Osteoblast (primary cell): ENCODE measurements at regions not wholly inside any gene's neighbourhood (a gene's known extent, or its start where the extent isn't known, plus 50 kb on each side); places are given as distances from the start of the nearest gene placed in this dataset.

Source experiments
- DNase-seq: peaks from one replicate; pipeline ENCODE4 v3.0.0; 2011; ENCODE audit warnings: low spot score, mixed read lengths; ENCODE audit not compliant: insufficient read length; ENCODE audit errors: missing footprints
- H2AFZ ChIP-seq: 2 replicates; pipeline ENCODE4 v1.6.0; 2011; ENCODE audit warnings: mild to moderate bottlenecking, low read length
- H3K27ac ChIP-seq: 2 replicates; pipeline ENCODE4 v1.5.1; 2011; ENCODE audit warnings: mild to moderate bottlenecking, low read depth, low read length, moderate library complexity
- H3K27me3 ChIP-seq: 2 replicates; pipeline ENCODE4 v1.6.0; 2012; ENCODE audit warnings: mild to moderate bottlenecking, control low read depth, inconsistent platforms, low read length, moderate library complexity; ENCODE audit not compliant: insufficient read depth
- H3K36me3 ChIP-seq: 2 replicates; pipeline ENCODE4 v1.5.1; 2011; ENCODE audit warnings: mild to moderate bottlenecking, low read length, control low read depth, moderate library complexity; ENCODE audit not compliant: insufficient read depth
- H3K4me1 ChIP-seq: 2 replicates; pipeline ENCODE4 v1.5.1; 2011; ENCODE audit warnings: mild to moderate bottlenecking, low read length, control low read depth, moderate library complexity; ENCODE audit not compliant: insufficient read depth
- H3K4me2 ChIP-seq: 2 replicates; pipeline ENCODE4 v1.6.0; 2011; ENCODE audit warnings: mild to moderate bottlenecking, low read length; ENCODE audit not compliant: insufficient read depth
- H3K4me3 ChIP-seq: fragments of 200-600 bp; sonication (generic); 3 replicates; pipeline ENCODE4 v1.5.1; 2012; ENCODE audit warnings: mild to moderate bottlenecking, low read length, inconsistent platforms; ENCODE audit not compliant: insufficient read depth
- H3K79me2 ChIP-seq: 2 replicates; pipeline ENCODE4 v1.6.0; 2012; ENCODE audit warnings: mild to moderate bottlenecking, low read length, control low read depth, inconsistent platforms; ENCODE audit not compliant: insufficient read depth
- H3K9me3 ChIP-seq: 2 replicates; pipeline ENCODE4 v1.5.1; 2011; ENCODE audit warnings: low read depth, low read length, control low read depth
- H4K20me1 ChIP-seq: 2 replicates; pipeline ENCODE4 v1.6.0; 2012; ENCODE audit warnings: mild to moderate bottlenecking, low read length, control low read depth; ENCODE audit not compliant: insufficient read depth
- TF ChIP-seq, protein P1 (sequence below): IDR thresholded peaks from 2 replicates; pipeline ENCODE4 v1.5.1; 2011; ENCODE audit warnings: mild to moderate bottlenecking, low read depth, low read length, moderate library complexity; ENCODE audit errors: extremely low read depth

DNA sequence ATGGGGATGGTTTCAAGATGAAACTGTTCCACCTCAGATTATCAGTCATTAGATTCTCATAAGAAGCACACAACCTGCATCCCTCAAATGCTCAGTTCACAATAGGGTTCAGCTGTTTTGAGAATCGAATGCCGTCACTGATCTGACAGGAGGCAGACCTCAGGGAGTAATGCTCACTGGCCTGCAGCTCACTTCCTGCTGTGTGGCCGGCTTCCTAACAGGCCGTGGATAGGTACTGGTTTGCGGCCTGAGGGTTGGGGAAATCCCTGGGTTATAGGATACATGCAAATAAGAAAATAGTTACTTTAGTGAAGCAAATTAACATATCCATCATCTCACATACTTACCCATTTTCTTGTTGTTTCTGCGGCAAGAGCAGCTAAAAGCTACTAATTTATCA lies 160.4 kb downstream of the MAD2L1 start:
- H3K4me2 ChIP-seq = no peak overlapping the region
- no peak overlapping the region for H3K4me3 ChIP-seq
- DNase-seq = no peak
- no peaks in the 10 kb centered on the region for H3K27me3 ChIP-seq
- H3K4me1 ChIP-seq = no peaks in the 10 kb centered on the region
- TF ChIP-seq, protein P1, sequence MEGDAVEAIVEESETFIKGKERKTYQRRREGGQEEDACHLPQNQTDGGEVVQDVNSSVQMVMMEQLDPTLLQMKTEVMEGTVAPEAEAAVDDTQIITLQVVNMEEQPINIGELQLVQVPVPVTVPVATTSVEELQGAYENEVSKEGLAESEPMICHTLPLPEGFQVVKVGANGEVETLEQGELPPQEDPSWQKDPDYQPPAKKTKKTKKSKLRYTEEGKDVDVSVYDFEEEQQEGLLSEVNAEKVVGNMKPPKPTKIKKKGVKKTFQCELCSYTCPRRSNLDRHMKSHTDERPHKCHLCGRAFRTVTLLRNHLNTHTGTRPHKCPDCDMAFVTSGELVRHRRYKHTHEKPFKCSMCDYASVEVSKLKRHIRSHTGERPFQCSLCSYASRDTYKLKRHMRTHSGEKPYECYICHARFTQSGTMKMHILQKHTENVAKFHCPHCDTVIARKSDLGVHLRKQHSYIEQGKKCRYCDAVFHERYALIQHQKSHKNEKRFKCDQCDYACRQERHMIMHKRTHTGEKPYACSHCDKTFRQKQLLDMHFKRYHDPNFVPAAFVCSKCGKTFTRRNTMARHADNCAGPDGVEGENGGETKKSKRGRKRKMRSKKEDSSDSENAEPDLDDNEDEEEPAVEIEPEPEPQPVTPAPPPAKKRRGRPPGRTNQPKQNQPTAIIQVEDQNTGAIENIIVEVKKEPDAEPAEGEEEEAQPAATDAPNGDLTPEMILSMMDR = no peak
- H3K79me2 ChIP-seq = no peaks in the 10 kb centered on the region
- H3K36me3 ChIP-seq = no peaks in the 10 kb centered on the region
- no peak overlapping the region for H3K27ac ChIP-seq
- no peaks in the 10 kb centered on the region for H4K20me1 ChIP-seq
- H2AFZ ChIP-seq = no peak overlapping the region
- no peaks in the 10 kb centered on the region for H3K9me3 ChIP-seq

DNA sequence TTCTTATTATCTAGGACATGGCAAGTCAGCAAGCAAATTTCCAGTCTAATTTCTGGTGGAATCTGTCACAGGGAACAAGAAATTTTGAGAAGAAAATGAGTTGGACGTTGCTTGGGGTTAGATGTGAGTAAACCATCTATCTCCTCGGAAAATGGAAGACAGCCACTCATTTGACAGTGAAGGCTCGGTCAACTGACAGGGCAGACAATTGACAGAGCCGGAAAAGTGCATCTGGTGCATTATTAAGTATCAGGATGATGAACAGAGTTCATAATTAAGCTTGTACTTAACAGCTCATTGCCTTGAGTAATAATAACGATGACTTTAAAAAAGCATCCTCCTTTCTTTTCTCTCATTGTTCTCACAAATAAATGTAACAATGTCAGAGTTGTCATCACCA lies 168.4 kb downstream of the MAD2L1 start:
- TF ChIP-seq, protein P1 = no peak
- Histone ChIP-seq H4K20me1 (no peaks in the 10 kb centered on the region), H2AFZ (no peak overlapping the region), H3K27me3 (peaks cover 3% of the 10 kb centered on the region), H3K4me1 (no peaks in the 10 kb centered on the region), H3K27ac (no peak overlapping the region), H3K79me2 (no peaks in the 10 kb centered on the region), H3K4me2 (no peak overlapping the region), H3K4me3 (no peak overlapping the region), H3K9me3 (no peaks in the 10 kb centered on the region), H3K36me3 (no peaks in the 10 kb centered on the region)
- DNase-seq = no peak

DNA sequence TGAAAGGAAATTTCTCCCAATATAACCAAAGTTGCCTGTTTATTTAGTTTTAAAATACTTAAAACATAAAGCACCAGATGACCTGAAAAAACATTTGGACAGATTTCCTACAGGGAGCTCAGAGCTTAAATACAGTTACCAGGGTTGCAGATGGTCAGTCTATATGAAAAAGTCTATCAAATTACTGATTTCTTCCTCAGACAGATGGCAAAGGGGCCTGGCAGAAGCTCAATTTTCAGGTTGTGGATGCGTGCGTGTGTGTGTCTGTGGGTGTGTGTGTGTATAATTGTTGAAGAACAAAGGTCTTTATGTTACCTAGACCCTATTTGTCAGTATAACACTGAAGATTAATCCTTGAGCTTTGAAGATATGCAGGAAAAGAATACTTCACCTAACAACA lies 169.4 kb downstream of the MAD2L1 start:
- no peaks in the 10 kb centered on the region for H3K36me3 ChIP-seq
- H2AFZ ChIP-seq = no peak overlapping the region
- H3K27me3 ChIP-seq = peaks cover 3% of the 10 kb centered on the region
- no peak overlapping the region for H3K4me2 ChIP-seq
- no peak for DNase-seq
- H3K9me3 ChIP-seq = no peaks in the 10 kb centered on the region
- TF ChIP-seq, protein P1 = no peak
- H3K4me1 ChIP-seq = no peaks in the 10 kb centered on the region
- H3K27ac ChIP-seq = no peak overlapping the region
- H3K79me2 ChIP-seq = no peaks in the 10 kb centered on the region
- H4K20me1 ChIP-seq = no peaks in the 10 kb centered on the region
- no peak overlapping the region for H3K4me3 ChIP-seq

DNA sequence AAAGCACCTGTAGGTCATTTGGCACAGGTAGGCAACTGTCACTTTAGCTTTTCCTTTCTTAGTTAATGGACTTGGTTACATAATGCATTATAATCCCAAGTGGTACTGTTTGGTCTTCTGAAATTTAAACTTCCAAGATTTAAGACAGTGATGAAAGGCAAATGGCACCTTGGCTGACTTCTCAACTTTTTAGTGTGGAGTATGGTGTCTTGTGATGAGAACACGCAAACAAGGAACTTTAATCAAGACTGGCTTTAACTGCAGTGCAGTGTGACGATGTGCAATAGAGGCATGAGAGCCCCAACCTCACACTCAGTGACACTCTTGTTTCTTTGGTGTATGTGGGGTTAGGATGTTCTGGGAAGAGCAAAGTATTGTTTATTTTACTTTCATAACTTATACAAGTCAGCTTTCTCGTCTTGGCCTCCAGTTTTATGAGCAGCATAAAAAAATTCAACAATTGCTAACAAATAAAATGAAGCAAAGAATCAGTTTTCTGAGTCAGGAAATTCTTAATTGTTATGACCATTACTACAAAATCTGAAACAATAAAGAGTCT lies 171.9 kb downstream of the MAD2L1 start:
- no peak overlapping the region for H3K4me2 ChIP-seq
- no peak overlapping the region for H3K4me3 ChIP-seq
- no peaks in the 10 kb centered on the region for H3K79me2 ChIP-seq
- H2AFZ ChIP-seq = no peak overlapping the region
- no peaks in the 10 kb centered on the region for H3K9me3 ChIP-seq
- no peaks in the 10 kb centered on the region for H3K4me1 ChIP-seq
- H3K27me3 ChIP-seq = peaks cover under 1% of the 10 kb centered on the region
- no peaks in the 10 kb centered on the region for H4K20me1 ChIP-seq
- TF ChIP-seq, protein P1 = no peak
- H3K36me3 ChIP-seq = no peaks in the 10 kb centered on the region
- no peak for DNase-seq
- H3K27ac ChIP-seq = no peak overlapping the region
